HG02571 (cell line): ENCODE measurements at regions not wholly inside any gene's neighbourhood (a gene's known extent, or its start where the extent isn't known, plus 50 kb on each side); places are given as distances from the start of the nearest gene placed in this dataset.

Experiments
- ATAC-seq: cut with Tn5 transposase; IDR thresholded peaks from one replicate; pipeline ENCODE4 v1.9.1; 2021; ENCODE audit warnings: mild to moderate bottlenecking, moderate library complexity; ENCODE audit not compliant: unreplicated experiment

DNA sequence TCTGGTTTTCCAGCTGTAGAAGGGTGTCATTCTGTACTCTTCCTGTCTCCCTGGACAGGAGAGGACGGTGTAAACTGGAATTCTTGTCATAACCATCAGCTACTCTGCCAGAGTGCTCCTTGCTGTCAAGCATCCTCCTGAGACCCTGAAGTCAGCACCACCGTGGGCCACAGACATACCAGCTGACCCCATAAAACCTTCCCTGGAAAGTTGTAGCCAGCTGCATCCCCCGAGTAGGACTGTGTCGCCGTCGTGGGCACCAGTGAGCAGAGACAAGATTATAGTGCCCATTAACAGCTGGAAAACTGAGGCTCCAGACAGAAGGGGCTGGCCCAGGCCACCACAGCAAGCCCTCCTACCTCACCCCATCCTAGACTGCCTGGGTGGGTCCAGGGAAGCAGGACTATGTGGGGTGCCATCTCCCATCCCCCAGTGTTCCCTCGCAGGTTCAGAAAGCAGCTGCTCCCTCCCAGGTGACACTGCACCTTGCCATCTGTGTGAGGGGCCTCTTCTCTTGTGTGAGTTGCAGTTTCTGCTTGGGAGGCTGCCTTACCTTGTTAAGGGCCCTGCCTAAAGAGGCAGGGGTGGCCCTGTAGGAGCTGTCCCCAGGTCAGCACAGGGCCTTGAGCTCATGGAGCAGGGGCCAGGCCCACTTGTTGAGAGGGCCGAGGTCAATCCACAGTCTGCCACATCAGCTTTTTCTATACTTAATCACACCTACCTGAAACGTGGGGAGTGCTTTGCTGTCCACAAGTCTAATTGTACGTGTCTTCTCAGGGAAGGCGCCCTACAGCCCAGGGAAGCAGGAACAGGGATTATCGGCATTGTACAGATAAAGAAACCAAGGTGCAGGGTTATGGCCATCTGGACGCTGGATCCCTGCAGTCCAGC lies 191.9 kb upstream of the LINGO1 start:
- ATAC-seq: no peak

DNA sequence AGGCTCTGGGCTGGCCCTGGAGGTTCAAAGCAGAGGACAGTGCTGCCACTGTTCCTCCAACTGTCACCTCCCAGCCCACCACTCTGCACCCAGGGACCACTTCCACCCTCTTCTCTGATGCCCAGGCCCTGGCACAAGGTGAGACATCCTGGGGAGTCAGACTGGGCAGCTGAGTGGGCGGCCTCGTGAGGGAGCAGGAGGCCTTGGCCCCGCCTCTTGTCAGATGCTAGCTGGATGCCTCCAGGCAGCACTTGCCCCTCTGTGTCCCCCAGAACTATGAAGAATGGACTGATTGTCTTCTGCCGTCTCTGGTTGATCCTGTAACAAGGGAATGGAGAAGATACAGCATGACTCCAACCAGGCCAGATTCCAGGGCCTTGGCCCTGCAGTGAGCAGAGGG lies 191.0 kb upstream of the LINGO1 start:
- ATAC-seq: no peak

DNA sequence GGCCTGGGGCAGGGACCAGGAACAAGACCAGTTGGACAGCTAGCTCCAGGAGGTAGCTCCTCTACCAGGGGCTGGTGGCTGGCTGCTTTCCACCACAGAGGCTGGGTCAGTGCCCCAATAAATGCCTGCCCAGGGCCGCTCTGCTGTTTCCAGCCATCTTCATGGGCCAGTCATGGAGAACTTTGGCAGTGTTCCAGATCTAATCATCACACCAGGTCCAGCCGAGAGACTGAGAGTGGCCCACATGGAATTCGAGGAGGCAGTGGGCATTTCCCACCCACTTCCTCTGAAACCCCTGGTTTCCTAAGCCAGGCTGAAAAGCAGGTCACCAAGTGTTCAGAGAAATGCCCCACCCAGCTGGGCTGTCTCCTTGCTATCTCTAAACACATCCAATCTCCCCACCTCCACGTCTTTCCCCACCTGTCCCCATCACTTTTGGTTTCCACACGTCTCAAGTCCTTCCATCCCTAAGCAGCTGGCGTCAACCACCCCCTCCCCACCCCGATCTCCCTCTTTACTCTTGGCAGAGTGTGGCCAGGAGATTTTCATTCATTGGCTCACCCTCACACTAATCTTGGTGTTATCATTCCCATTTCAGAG lies 190.0 kb upstream of the LINGO1 start:
- no peak for ATAC-seq

DNA sequence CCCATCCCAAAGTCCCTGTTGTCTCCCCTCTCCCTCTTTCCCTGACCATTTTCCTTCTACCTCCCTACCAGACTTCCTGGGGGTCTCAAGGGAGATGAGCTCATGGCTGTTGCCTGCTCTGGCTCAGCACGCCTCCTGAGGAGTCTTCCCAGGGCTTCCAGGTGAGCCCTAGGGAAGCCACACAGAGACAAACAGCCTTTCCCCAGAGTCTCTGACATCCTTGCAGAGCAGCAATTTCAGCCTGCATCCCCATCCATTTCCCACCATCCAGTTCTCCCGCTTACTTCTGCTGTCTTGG lies 189.2 kb upstream of the LINGO1 start:
- no peak for ATAC-seq

DNA sequence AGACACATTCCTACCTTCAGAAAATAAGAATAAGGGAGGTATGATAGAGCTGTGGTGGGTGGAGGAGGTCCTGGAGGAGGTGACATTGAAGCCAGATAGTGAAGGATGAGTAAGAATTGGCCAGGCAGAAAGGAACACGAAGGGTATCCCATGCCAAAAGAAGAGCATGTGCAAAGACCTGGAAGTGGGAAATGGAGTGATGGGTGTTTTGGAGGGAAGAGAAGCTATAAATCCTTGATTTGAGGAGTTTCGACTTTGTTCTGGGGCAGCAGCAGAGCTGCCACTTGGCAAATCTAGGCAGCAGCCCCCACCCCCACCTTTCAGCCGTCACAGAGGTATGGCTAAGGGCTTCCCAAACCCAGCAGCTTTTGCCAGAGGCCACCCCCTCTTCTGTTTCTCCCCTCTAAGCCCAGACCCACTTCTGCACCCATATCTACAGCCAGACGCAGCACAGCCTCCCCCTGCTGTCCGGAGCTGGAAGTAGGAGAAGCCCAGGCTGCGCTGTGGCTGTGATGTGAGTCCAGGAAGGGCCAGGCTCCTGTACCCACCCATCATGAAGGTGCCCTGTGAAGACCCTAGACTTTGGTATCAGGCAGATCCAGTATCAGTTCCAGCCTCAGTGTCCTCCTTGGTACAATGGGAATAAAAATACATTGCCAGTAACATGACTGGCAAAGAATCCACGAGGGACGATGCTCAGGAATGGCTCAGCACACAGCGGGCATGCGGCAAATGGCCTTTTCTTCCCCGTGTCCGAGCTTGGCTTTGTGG lies 188.7 kb upstream of the LINGO1 start:
- no peak for ATAC-seq

DNA sequence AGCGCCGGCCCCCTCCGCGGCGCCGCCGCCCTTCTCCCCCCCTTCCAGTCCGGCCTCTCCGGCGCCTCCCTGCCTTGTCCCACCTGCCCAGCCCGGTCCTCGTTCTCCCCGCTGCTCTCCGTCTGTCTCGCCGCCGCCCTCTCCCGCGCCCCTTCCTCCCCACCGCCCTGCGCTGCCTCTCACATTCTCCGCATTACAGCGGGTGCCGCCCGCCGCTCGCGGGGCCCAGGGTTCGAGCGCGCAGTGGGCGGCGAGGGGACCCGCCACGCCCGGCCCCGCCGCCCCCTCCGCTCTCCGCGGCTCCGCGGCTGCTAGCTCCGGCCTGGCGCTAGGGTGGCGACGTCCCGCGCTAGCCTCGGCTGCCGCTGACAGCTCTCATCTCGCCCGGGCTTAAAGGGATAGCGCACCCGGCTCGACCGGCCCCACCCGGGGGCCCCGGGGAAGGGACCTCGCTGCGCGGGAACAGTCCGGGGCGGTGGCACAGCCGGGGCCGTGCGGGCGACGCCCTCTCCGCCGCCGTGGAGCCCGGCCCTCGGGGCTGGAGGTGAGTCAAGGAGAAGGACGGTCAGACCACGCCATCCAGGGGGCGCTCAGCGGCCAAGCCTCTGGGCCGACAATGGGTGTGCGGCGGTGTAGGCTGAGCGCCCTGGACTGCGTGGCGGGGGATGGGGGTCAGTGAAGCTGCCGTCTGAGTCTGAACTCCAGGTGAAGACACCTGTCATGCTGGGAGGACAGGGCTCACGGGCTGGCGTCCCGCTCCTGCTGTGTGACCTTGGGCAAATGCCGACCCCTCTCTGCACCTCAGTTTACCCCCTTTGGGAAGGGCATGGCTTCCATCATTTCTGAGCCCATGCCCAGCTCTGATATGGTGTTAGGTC lies 187.4 kb upstream of the LINGO1 start:
- no peak for ATAC-seq

DNA sequence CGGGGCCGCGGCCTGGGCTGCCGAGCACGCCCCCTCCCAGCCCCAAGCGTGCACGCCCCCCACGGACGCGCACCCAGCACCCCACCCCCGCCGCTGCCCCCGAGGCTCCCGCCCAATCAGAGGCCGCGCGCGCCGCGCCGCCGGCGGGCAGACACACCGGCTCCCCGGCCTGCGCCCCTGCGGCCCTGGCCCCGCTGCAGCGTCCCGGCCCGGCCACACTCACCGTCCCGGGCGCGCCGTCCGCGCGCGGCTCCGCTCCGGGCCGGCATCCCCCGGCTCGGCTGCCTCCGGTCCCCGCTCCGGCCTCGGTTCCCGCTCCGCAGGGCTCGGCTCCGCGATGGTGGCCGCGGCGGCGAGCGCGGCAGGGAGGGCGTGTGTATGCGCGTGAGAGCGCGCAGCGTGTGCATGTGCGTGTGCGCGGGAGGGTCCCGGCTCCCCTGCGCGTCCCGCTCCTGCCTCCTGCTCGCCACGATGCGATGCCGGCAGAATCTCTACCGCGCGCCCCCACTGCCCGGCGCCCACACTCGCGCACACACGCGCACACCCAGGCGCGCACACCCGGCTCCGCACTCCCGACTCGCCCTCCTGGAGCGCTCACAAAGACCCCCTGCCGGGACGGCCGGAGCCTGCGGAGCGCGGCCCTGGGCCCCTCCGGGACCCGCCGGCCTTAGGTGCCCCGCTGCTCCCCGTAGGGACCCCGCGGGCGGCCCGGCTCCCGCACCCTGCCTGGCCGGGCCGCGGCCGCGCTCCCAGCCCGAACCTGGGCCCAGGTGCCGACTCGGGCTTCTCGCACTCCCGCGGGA lies 186.5 kb upstream of the LINGO1 start:
- no peak for ATAC-seq

DNA sequence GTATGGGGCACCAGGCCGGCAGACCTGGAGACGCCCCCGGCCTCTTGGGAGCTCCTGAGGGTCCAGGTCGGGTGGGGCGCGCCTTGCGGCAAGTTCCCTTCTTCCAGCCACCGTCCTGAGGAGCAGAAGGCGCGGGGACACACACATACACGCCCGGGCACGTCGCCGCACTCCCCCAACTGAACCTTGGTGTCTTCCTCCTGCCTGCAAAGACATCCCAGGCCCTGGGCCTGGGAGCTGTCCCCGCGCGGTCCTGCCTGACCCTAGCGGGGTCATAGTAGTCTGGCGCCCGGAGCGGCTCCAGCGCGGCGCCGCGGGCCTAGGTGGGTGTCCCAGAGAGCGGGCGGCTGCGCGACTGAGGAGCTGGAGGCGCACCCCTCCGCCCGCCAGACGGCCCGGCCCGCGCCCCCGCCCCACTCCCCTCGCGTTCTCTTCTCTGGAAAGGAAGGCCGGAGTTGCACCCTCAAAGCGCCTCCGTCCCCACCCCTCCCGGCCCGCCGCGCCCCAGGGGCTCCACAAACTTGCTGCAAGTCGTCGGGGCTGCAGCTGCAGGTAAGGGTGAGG lies 185.9 kb upstream of the LINGO1 start:
- ATAC-seq: no peak

DNA sequence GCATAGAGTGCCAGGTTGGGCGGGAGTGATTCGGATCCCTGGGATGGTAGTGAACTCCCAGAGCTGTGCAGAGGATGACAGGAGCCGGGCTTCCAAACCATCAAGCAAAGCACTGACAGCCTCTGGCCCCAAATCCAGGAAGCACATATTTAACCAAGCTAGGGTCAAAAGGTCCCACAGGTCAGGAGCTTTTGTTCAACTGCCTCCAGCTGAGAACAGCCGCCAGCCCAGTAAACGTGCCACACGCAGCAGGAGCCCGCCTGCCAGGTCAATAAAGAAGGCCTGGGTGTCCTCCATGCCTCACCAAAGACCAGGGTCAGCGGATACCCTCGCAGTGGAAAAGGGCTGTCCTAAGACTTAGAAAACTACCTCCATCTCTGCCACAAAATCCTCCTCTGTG lies 184.7 kb upstream of the LINGO1 start:
- no peak for ATAC-seq

DNA sequence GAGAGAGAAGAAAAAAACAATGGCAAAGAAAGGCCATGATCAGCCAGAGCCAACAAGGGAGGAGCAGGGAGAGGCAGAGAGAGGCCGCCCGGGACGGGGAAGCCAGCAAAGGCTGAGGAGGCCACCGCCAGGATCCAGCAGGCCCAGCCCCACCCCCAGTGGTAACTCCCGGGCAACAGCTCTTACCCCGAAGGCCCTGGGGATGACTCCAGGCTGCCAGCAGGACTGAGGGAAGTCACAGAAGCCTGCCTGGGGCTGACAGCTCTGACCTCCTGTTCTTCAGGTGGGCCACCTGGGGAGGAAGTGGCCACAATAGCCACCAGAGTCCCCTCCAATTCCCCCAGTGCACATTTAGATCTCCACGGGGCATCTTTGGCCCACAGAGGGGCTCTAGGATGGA lies 184.3 kb upstream of the LINGO1 start:
- no peak for ATAC-seq

DNA sequence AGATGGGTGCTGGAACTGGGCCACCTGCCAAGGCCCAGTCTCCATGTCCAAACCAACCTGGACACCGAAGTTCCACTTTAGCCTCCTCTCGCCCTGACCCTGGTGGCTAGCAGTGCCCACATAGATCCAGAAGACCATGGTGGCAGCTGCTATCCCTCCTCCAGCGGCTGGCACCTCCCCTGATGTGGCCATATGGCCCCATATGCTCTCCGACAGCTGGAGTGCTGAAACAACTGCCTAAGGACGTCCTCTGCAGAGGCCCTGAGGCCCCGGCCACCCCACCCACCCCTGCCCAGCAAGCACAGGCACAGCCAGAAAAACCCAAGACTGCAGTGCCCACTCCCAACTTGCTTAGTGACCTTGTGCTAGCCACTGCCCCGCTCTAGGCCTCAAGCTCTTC lies 182.3 kb upstream of the LINGO1 start:
- ATAC-seq: no peak

DNA sequence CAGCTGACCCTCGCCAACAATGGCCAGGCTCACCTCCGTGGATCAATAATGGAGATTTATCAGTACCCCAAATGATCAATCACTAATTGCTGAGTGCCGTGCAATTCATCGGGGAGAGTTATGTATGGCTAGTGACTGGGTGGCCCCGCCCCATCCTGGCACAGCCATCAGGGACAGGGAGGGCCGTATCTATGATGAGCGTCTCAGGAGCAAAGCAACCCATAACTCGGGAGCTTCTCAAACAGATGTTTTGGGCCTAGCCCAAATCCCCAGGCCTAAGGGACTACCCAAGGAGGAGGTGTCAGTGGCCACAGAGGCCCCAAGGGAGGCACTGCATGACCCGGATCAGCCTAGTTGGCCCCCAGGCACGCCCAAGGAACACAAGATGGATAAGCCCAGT lies 180.0 kb upstream of the LINGO1 start:
- no peak for ATAC-seq

DNA sequence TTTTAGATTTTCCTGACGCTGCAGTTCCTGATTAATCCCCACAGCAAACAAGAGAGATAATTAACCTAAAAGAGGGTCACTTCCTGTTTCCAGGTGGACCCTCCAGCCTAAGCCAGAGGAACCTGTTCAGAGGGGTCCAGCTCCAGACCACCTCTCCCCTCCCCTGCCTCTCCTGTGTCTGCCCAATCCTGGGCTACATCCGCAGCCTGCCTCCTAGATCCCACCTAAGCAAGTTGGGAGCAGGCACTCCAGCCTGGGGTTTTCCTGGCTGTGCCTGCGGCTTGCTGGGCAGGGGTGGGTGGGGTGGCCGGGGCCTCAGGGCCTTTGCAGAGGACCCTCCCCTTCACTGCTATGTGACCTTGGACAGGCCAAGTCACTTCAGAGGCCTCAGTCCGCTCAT lies 178.6 kb upstream of the LINGO1 start:
- no peak for ATAC-seq

DNA sequence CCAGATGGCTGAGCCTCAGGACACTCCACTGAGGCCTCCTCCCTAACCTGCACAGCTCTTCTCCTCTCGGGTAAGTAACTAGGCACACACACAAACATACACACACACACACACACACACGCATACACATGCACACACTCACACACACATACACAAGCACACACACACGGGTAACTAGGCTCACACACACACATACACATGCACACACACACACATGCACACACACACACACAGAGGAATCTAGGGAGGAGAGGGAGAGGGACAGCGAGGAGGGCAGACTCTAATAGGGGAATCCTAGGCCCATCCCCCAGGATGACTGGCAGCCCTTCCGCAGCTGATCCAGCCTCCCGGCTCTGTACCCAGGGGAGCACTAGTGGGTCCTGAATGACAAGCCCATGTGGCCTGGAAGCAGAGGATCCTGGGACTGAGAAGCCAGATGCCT lies 177.4 kb upstream of the LINGO1 start:
- no peak for ATAC-seq

DNA sequence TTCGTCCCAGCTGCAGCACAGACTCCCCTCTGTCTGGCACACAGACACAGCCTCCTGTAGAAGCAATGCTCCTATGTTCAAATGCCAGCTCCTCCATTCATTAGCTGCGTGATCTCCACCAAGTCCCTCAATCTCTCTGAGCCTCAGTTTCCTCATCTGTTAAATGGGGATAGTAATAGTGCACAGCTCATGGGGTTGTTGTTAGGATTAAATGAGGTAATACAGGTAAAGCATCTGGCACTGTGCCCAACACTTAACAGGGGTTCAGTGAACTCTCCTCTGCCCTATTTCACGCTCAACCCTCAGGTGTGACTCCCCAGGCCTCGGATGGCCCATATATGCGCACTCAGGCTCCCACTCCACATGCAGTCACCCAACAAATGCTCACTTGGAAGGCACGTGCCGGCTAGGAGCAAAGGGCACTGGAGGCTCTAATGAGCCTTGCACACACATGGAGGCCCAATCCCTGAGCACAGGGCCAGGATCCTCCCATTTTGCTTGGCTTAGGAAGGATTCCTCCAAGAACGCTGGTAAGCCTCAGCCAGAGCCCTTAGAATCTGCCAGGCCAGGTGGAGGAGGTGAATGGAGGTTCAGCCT lies 176.0 kb upstream of the LINGO1 start:
- ATAC-seq: no peak

DNA sequence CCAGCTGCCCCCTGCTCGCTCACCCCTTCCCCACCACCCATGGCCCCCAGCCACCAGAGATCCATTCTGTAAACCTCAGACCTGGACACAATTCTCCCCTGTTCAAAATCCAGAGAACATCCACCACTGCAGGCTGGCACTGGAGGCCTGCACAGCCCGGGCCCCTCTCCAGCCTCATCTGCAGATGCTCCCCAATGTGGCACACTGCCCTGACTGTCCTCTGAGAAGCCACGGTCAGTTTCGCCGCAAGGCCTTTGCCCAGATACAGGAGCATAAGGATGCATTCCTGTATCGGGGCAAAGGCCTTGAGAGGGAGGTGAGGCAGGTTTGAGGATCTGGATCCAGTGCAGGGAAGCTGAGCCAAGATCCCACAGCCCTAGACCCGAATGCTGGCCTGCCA lies 175.4 kb upstream of the LINGO1 start:
- ATAC-seq: no peak

DNA sequence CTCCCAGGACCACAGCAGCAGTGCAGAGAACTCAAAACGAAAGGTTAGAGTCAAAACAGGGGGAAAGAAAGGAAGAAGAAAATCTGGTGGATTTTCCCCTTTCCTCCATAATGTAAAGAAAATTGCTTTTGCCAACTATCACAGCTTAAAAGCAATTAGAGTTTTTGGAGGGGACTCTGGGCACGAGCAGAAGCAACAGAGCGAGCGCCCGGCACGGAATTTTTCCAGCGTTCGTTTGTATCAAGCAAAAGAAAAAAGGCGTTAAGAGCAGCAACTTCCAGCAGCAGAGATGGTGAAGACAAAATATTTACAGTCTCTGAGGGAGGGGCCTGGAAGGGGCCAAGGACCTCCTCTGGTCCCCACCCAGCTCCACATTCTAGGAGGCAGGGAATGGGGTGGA lies 174.9 kb upstream of the LINGO1 start:
- no peak for ATAC-seq

DNA sequence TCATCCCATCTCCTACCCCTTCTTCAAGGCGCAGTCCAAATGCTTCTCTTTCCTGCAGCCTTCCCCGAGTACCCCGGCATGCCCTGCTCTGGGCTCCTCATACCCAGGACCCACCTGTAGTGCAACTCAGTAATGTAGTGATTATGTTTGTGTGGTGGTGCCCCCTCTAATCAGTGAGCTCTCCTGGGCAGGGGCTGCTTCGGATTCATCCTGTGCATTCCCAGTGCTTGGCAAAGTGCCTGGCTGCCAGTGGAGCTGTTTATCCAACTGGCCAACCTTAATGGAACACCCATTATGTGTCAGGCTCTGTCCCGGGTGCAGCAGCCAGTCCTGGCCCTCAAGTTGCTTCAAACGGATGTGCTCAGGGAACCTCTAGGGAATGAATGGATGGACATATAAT lies 174.4 kb upstream of the LINGO1 start:
- no peak for ATAC-seq

DNA sequence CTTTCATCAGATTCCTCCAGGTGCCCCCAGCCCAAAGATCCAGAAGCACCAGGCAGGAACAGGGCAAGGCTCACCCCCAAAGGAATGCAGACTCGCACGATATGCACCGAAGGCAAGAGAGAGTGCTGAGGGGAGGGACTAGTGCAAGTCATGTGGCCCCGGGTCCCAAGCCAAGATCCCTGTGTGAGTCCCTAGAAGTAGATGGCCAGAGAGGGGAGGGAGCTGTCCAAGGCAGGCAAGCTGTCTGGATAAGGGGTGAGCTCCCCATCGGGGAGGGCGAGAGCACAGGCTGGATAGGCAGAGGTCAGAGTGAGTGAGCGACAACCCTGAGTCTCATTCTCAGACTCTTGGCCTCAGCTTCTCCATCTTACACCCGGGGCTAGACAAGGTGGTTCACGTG lies 171.5 kb upstream of the LINGO1 start:
- ATAC-seq: no peak

DNA sequence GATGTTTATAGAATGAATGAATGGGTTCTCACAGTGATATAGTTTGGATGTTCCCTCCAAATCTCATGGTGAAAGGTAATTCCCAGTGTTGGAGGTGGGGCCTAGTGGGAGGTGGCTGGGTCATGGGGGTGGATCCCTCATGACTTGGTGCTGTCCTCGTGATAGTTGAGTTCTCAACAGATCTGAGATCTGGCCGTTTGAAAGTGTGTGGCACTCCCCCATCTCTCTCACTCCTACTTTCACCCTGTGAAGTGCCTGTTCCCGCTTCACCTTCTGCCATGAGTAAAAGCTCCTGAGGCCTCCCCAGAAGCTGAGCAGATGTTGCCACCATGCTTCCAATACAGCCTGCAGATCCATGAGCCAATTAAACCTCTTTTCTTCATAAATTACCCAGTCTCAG lies 170.8 kb upstream of the LINGO1 start:
- ATAC-seq: no peak
